Central memory CD4-positive, alpha-beta T cell (primary cell): ENCODE measurements at regions not wholly inside any gene's neighbourhood (a gene's known extent, or its start where the extent isn't known, plus 50 kb on each side); places are given as distances from the start of the nearest gene placed in this dataset.
"Not testable (repeated sequence)": the region's sequence is repeated elsewhere in the genome, so short reads cannot be mapped to it uniquely, and the experiment has no call there.

Source experiments
- DNase-seq: peaks from one replicate; pipeline ENCODE4 v3.0.0; 2022

GRCh38 chr4:26181616-26182015, 139.2 kb upstream of the RBPJ start:
- DNase-seq, result no peak

- DNase-seq, result no peak
Observed at GRCh38 chr4:26183017-26183416, 137.8 kb upstream of the RBPJ start.

GRCh38 chr4:26185436-26185835, 135.4 kb upstream of the RBPJ start:
- DNase-seq, result no peak

- DNase-seq, result no peak
Observed at GRCh38 chr4:26191353-26191752, 129.5 kb upstream of the RBPJ start.

GRCh38 chr4:26192899-26193869, 127.6 kb upstream of the RBPJ start:
- DNase-seq, result no peak

GRCh38 chr4:26194764-26195163, 126.0 kb upstream of the RBPJ start:
- no peak for DNase-seq

GRCh38 chr4:26196567-26196966, 124.2 kb upstream of the RBPJ start:
- DNase-seq, result no peak

- peak; percentile 60 for DNase-seq
Observed at GRCh38 chr4:26197018-26197779, 123.6 kb upstream of the RBPJ start.

GRCh38 chr4:26198931-26199330, 121.9 kb upstream of the RBPJ start:
- not testable (repeated sequence) for DNase-seq

GRCh38 chr4:26199596-26199995, 121.2 kb upstream of the RBPJ start:
- no peak for DNase-seq

- no peak for DNase-seq
Observed at GRCh38 chr4:26201120-26201519, 119.7 kb upstream of the RBPJ start.

GRCh38 chr4:26204249-26204825, 116.5 kb upstream of the RBPJ start:
- peak; percentile 38 for DNase-seq

- no peak for DNase-seq
Observed at GRCh38 chr4:26204911-26205370, 115.9 kb upstream of the RBPJ start.

GRCh38 chr4:26206339-26206738, 114.5 kb upstream of the RBPJ start:
- no peak for DNase-seq

GRCh38 chr4:26206999-26207398, 113.8 kb upstream of the RBPJ start:
- no peak for DNase-seq

GRCh38 chr4:26207631-26208030, 113.2 kb upstream of the RBPJ start:
- DNase-seq, result no peak

- DNase-seq, result no peak
Observed at GRCh38 chr4:26208237-26208994, 112.4 kb upstream of the RBPJ start.

GRCh38 chr4:26209378-26209777, 111.4 kb upstream of the RBPJ start:
- not testable (repeated sequence) for DNase-seq

GRCh38 chr4:26212528-26212927, 108.3 kb upstream of the RBPJ start:
- DNase-seq, result no peak

- DNase-seq, result no peak
Observed at GRCh38 chr4:26213317-26213716, 107.5 kb upstream of the RBPJ start.

GRCh38 chr4:26214994-26215393, 105.8 kb upstream of the RBPJ start:
- no peak for DNase-seq

- no peak for DNase-seq
Observed at GRCh38 chr4:26215725-26216124, 105.1 kb upstream of the RBPJ start.

- DNase-seq, result no peak
Observed at GRCh38 chr4:26217481-26217880, 103.3 kb upstream of the RBPJ start.
